Nephron progenitor cell (in vitro differentiated cells): ENCODE measurements at regions not wholly inside any gene's neighbourhood (a gene's known extent, or its start where the extent isn't known, plus 50 kb on each side); places are given as distances from the start of the nearest gene placed in this dataset.

Experiments
- DNase-seq: peaks from one replicate; pipeline ENCODE4 v3.0.0; 2021
- H3K27ac Mint-ChIP-seq: 2 replicates; pipeline ENCODE4 v1.8.0; 2021; ENCODE audit warnings: mild to moderate bottlenecking, moderate library complexity, mixed read lengths
- H3K27me3 Mint-ChIP-seq: 2 replicates; pipeline ENCODE4 v1.8.0; 2021; ENCODE audit warnings: mild to moderate bottlenecking, low read depth, mixed read lengths; ENCODE audit not compliant: poor library complexity
- H3K36me3 Mint-ChIP-seq: 2 replicates; pipeline ENCODE4 v1.8.0; 2021; ENCODE audit warnings: low read depth, mixed read lengths
- H3K4me1 Mint-ChIP-seq: 2 replicates; pipeline ENCODE4 v1.8.0; 2021; ENCODE audit warnings: mixed read lengths
- H3K4me3 Mint-ChIP-seq: 2 replicates; pipeline ENCODE4 v1.8.0; 2021; ENCODE audit warnings: mild to moderate bottlenecking, moderate library complexity, mixed read lengths
- H3K9me3 Mint-ChIP-seq: 2 replicates; pipeline ENCODE4 v1.8.0; 2021; ENCODE audit warnings: mild to moderate bottlenecking, moderate library complexity, mixed read lengths
- CTCF ChIP-seq: fragments of 200-600 bp; sonication (generic); IDR thresholded peaks from 2 replicates; pipeline ENCODE4 v1.5.0; 2021; ENCODE audit warnings: antibody characterized with exemption

- TF ChIP-seq CTCF, result no peak
- Mint-ChIP-seq H3K9me3 (no peaks in the 10 kb centered on the region), H3K27me3 (peaks cover 6% of the 10 kb centered on the region), H3K4me3 (no peak overlapping the region), H3K27ac (no peak overlapping the region), H3K4me1 (no peaks in the 10 kb centered on the region), H3K36me3 (no peaks in the 10 kb centered on the region)
- DNase-seq, result no peak
Observed at GRCh38 chr5:61901997-61902396, 404.0 kb upstream of the KIF2A start.

GRCh38 chr5:61904730-61905129 lies 401.3 kb upstream of the KIF2A start:
- H3K27ac Mint-ChIP-seq, result no peak overlapping the region
- no peaks in the 10 kb centered on the region for H3K36me3 Mint-ChIP-seq
- H3K27me3 Mint-ChIP-seq, result peaks cover 4% of the 10 kb centered on the region
- TF ChIP-seq CTCF, result no peak
- H3K4me1 Mint-ChIP-seq, result no peaks in the 10 kb centered on the region
- H3K9me3 Mint-ChIP-seq, result no peaks in the 10 kb centered on the region
- no peak for DNase-seq
- no peak overlapping the region for H3K4me3 Mint-ChIP-seq

GRCh38 chr5:61905613-61906012 lies 400.4 kb upstream of the KIF2A start:
- Mint-ChIP-seq H3K9me3 (no peaks in the 10 kb centered on the region), H3K27ac (no peak overlapping the region)

GRCh38 chr5:61906820-61907219 lies 399.2 kb upstream of the KIF2A start:
- peaks cover 5% of the 10 kb centered on the region for H3K27me3 Mint-ChIP-seq
- H3K9me3 Mint-ChIP-seq, result peaks cover 2% of the 10 kb centered on the region
- H3K36me3 Mint-ChIP-seq, result no peaks in the 10 kb centered on the region
- no peaks in the 10 kb centered on the region for H3K4me1 Mint-ChIP-seq
- no peak for DNase-seq
- TF ChIP-seq CTCF, result no peak
- H3K27ac Mint-ChIP-seq, result no peak overlapping the region
- no peak overlapping the region for H3K4me3 Mint-ChIP-seq

More at GRCh38 chr5:61905613-61906012, 400.4 kb upstream of the KIF2A start:
- Mint-ChIP-seq H3K4me1 (no peaks in the 10 kb centered on the region), H3K27me3 (peaks cover 7% of the 10 kb centered on the region), H3K4me3 (no peak overlapping the region), H3K36me3 (no peaks in the 10 kb centered on the region)
- no peak for DNase-seq
- TF ChIP-seq CTCF, result no peak

GRCh38 chr5:61907995-61908394 lies 398.0 kb upstream of the KIF2A start:
- TF ChIP-seq CTCF, result no peak
- H3K4me3 Mint-ChIP-seq, result no peak overlapping the region
- no peaks in the 10 kb centered on the region for H3K36me3 Mint-ChIP-seq
- H3K27me3 Mint-ChIP-seq, result peaks cover 9% of the 10 kb centered on the region
- DNase-seq, result no peak
- no peak overlapping the region for H3K27ac Mint-ChIP-seq
- H3K9me3 Mint-ChIP-seq, result peaks cover 13% of the 10 kb centered on the region
- no peaks in the 10 kb centered on the region for H3K4me1 Mint-ChIP-seq

GRCh38 chr5:61910771-61911170 lies 395.2 kb upstream of the KIF2A start:
- H3K27ac Mint-ChIP-seq, result no peak overlapping the region
- TF ChIP-seq CTCF, result no peak
- H3K4me1 Mint-ChIP-seq, result no peaks in the 10 kb centered on the region
- H3K9me3 Mint-ChIP-seq, result peaks cover 19% of the 10 kb centered on the region
- H3K27me3 Mint-ChIP-seq, result peaks cover 9% of the 10 kb centered on the region
- no peak overlapping the region for H3K4me3 Mint-ChIP-seq
- DNase-seq, result no peak
- H3K36me3 Mint-ChIP-seq, result no peaks in the 10 kb centered on the region
